Panc1 (cell line): ENCODE measurements at regions not wholly inside any gene's neighbourhood (a gene's known extent, or its start where the extent isn't known, plus 50 kb on each side); places are given as distances from the start of the nearest gene placed in this dataset.

Experiments used
- ATAC-seq: fragments of 200-7000 bp; cut with Tn5 transposase; 2 replicates; pipeline ENCODE4 v1.9.1; 2020; ENCODE audit warnings: mild to moderate bottlenecking, moderate library complexity
- BruUV-seq: library from RNA; stranded (reverse); fragments of 400-500 nt; replicated peaks from 2 replicates; lab custom pipeline; 2021; lab: Mats Ljungman, UMichigan
- CTCF ChIA-PET: fragments of 300-600 bp; sonication (Branson Sonifier 250); formaldehyde crosslinking; loops from one replicate; lab custom pipeline; 2022; ENCODE audit warnings: antibody characterized with exemption; lab: Charles Lee
- POLR2A ChIA-PET: fragments of 300-600 bp; sonication (Branson Sonifier 250); formaldehyde crosslinking; loops from one replicate; lab custom pipeline; 2022; ENCODE audit warnings: antibody characterized with exemption; lab: Charles Lee
- DNase-seq: peaks from one replicate; pipeline ENCODE4 v3.0.0-alpha.2; 2010; ENCODE audit warnings: low read depth, low spot score
- H3K27ac ChIP-seq: 2 replicates; pipeline ENCODE4 v1.5.1; 2011; ENCODE audit warnings: mild to moderate bottlenecking, low read length, inconsistent platforms
- H3K27me3 ChIP-seq: fragments of 200-500 bp; sonication (Bioruptor generic); 2 replicates; pipeline ENCODE4 v1.6.0; 2014; ENCODE audit warnings: low read length, inconsistent platforms; ENCODE audit not compliant: control insufficient read depth, insufficient read depth
- H3K36me3 ChIP-seq: fragments of 200-500 bp; sonication (Bioruptor generic); 2 replicates; pipeline ENCODE4 v1.5.1; 2014; ENCODE audit warnings: inconsistent platforms, mild to moderate bottlenecking, low read length, moderate library complexity; ENCODE audit not compliant: control insufficient read depth, insufficient read depth
- H3K4me1 ChIP-seq: 2 replicates; pipeline ENCODE4 v1.5.1; 2011; ENCODE audit warnings: inconsistent platforms, mild to moderate bottlenecking, low read length, moderate library complexity; ENCODE audit not compliant: control insufficient read depth, insufficient read depth
- H3K4me3 ChIP-seq, 2 experiments: 2 replicates each; pipeline ENCODE4 v1.5.1; 2011 to 2012; ENCODE audit warnings: low read depth in 2 of 2, low read length in 2 of 2, mild to moderate bottlenecking in 2 of 2, inconsistent platforms in 1 of 2, moderate library complexity in 1 of 2
- H3K9me3 ChIP-seq: fragments of 200-500 bp; sonication (Bioruptor generic); 2 replicates; pipeline ENCODE4 v1.5.1; 2014; ENCODE audit warnings: low read depth, mild to moderate bottlenecking, inconsistent platforms, low read length, moderate library complexity; ENCODE audit not compliant: control insufficient read depth, insufficient read depth
- CTCF ChIP-seq: fragments of 450-650 bp; IDR thresholded peaks from 2 replicates; pipeline ENCODE4 v1.5.1; 2017; ENCODE audit warnings: mild to moderate bottlenecking
- POLR2AphosphoS5 ChIP-seq: IDR thresholded peaks from 2 replicates; pipeline ENCODE4 v1.6.1; 2012; ENCODE audit warnings: mild to moderate bottlenecking, low read depth, low read length, moderate library complexity
- REST ChIP-seq, 2 experiments: IDR thresholded peaks; 2 replicates each; pipeline ENCODE4 v1.6.1; 2011 to 2012; ENCODE audit warnings: low read depth in 2 of 2, control low read depth in 1 of 2, low read length in 1 of 2, mild to moderate bottlenecking in 1 of 2, moderate library complexity in 1 of 2; ENCODE audit not compliant: insufficient read depth in 1 of 2
- SIN3A ChIP-seq: IDR thresholded peaks from 2 replicates; pipeline ENCODE4 v1.6.1; 2012; ENCODE audit warnings: low read depth, mild to moderate bottlenecking, low read length, moderate library complexity, borderline replicate concordance; ENCODE audit not compliant: insufficient read depth
- TCF7L2 ChIP-seq: IDR thresholded peaks from 2 replicates; pipeline ENCODE4 v1.6.1; 2011; ENCODE audit warnings: mild to moderate bottlenecking, low read depth, low read length, inconsistent platforms
- in situ Hi-C: cut with HindIII; loops from 2 replicates; pipeline ENCODE4 v1.10.0; 2016; ENCODE audit warnings: low sequenced_read_pairs, low pct_unique_long_range_greater_than_20kb
- intact Hi-C: fragments of 100-400 bp; cut with micrococcal nuclease; formaldehyde crosslinking; loops from one replicate; pipeline ENCODE4 v1.10.0; 2022; ENCODE audit not compliant: unreplicated experiment

GRCh38 chr12:93073324-93073723, 144.2 kb upstream of the EEA1 start:
- CTCF ChIA-PET = no interaction called here
- intact Hi-C loops = no loop called here
- no peak overlapping the region for H3K27ac ChIP-seq
- H3K9me3 ChIP-seq = no peaks in the 10 kb centered on the region
- in situ Hi-C loops = no loop called here
- ATAC-seq (no peak), DNase-seq (no peak)
- H3K27me3 ChIP-seq = no peaks in the 10 kb centered on the region
- H3K4me1 ChIP-seq = no peaks in the 10 kb centered on the region
- POLR2A ChIA-PET = no interaction called here
- no peaks in the 10 kb centered on the region for H3K36me3 ChIP-seq
- no peak for TF ChIP-seq POLR2AphosphoS5
- no peak for TF ChIP-seq SIN3A
- no peak for TF ChIP-seq REST (IDR thresholded peaks at IDR 0.05; ENCODE audit: insufficient read depth in 1 of 2, low read depth in 2 of 2, low read length in 1 of 2)
- no TSS peak for BruUV-seq
- no peak overlapping the region for H3K4me3 ChIP-seq

GRCh38 chr12:93078059-93078458, 149.0 kb upstream of the EEA1 start:
- no TSS peak for BruUV-seq
- no peak overlapping the region for H3K27ac ChIP-seq
- no peak for DNase-seq
- no peaks in the 10 kb centered on the region for H3K36me3 ChIP-seq
- ChIA-PET POLR2A (no interaction called here), CTCF (no interaction called here)
- intact Hi-C loops = no loop called here
- no peaks in the 10 kb centered on the region for H3K9me3 ChIP-seq
- H3K4me3 ChIP-seq = no peak overlapping the region
- no peak for ATAC-seq
- in situ Hi-C loops = no loop called here
- H3K27me3 ChIP-seq = no peaks in the 10 kb centered on the region
- H3K4me1 ChIP-seq = no peaks in the 10 kb centered on the region
- TF ChIP-seq TCF7L2 (no peak), SIN3A (no peak), CTCF (no peak), REST (IDR thresholded peaks at IDR 0.05; ENCODE audit: insufficient read depth in 1 of 2, low read depth in 2 of 2, low read length in 1 of 2) (no peak), POLR2AphosphoS5 (no peak)
